GM12878 (cell line): ENCODE measurements at regions not wholly inside any gene's neighbourhood (a gene's known extent, or its start where the extent isn't known, plus 50 kb on each side); places are given as distances from the start of the nearest gene placed in this dataset.

Source experiments
- ATF3 ChIP-seq: IDR thresholded peaks from 2 replicates; pipeline ENCODE4 v1.6.1; 2011; ENCODE audit warnings: low read depth, mild to moderate bottlenecking, low read length, moderate library complexity, borderline replicate concordance; ENCODE audit errors: extremely low read depth
- BCLAF1 ChIP-seq: fragments of 450-650 bp; IDR thresholded peaks from 2 replicates; pipeline ENCODE4 v1.6.1; 2017; ENCODE audit warnings: antibody characterized with exemption, mild to moderate bottlenecking, moderate library complexity
- BMI1 ChIP-seq: fragments of 450-650 bp; IDR thresholded peaks from 2 replicates; pipeline ENCODE4 v1.6.1; 2016; ENCODE audit warnings: mild to moderate bottlenecking, moderate library complexity, borderline replicate concordance
- E4F1 ChIP-seq: fragments of 450-650 bp; IDR thresholded peaks from 2 replicates; pipeline ENCODE4 v1.6.1; 2018; ENCODE audit warnings: borderline replicate concordance, mild to moderate bottlenecking; ENCODE audit not compliant: partially characterized antibody
- IKZF1 ChIP-seq: fragments of 450-650 bp; conservative IDR thresholded peaks from 2 replicates; pipeline ENCODE4 v1.6.1; 2017; ENCODE audit warnings: antibody characterized with exemption, mild to moderate bottlenecking
- IKZF2 ChIP-seq, 2 experiments: fragments of 450-650 bp; IDR thresholded peaks; 2 replicates each; pipeline ENCODE4 v1.6.1; 2017; ENCODE audit warnings: mild to moderate bottlenecking in 2 of 2, moderate library complexity in 2 of 2
- MTA2 ChIP-seq: fragments of 450-650 bp; IDR thresholded peaks from 2 replicates; pipeline ENCODE4 v1.6.1; 2016; ENCODE audit warnings: low read depth, mild to moderate bottlenecking, moderate library complexity
- MXI1 ChIP-seq: fragments of 150-350 bp; IDR thresholded peaks from 2 replicates; pipeline ENCODE4 v1.6.1; 2011; ENCODE audit warnings: low read depth, mild to moderate bottlenecking, inconsistent platforms, low read length, improper control_type of control experiment
- SIX5 ChIP-seq: IDR thresholded peaks from 2 replicates; pipeline ENCODE4 v1.6.1; 2011; ENCODE audit warnings: mild to moderate bottlenecking, low read depth, low read length, moderate library complexity; ENCODE audit not compliant: severe bottlenecking
- ZNF384 ChIP-seq: IDR thresholded peaks from 2 replicates; pipeline ENCODE4 v1.6.1; 2012; ENCODE audit warnings: low read depth, mild to moderate bottlenecking, low read length, improper control_type of control experiment, borderline replicate concordance

GRCh38 chr3:40817017-40817416, 292.3 kb downstream of the ZNF621 start (continued):
- TF ChIP-seq BMI1 = no peak
- TF ChIP-seq SIX5 = no peak
- TF ChIP-seq ZNF384 = no peak
- TF ChIP-seq MTA2 = no peak
- TF ChIP-seq BCLAF1 = no peak
- TF ChIP-seq ATF3 = no peak
- TF ChIP-seq E4F1 = no peak
- TF ChIP-seq IKZF1 = no peak
- no peak for TF ChIP-seq MXI1
- no peak for TF ChIP-seq IKZF2 (IDR thresholded peaks at IDR 0.05)
